ENCODE measurements at regions not wholly inside any gene's neighbourhood (a gene's known extent, or its start where the extent isn't known, plus 50 kb on each side); places are given as distances from the start of the nearest gene placed in this dataset.

GRCh38 chr6:102474041-102474807, 1080.7 kb downstream of the GRIK2 start:
- no peak for DNase-seq

GRCh38 chr6:102458990-102459389, 1065.5 kb downstream of the GRIK2 start:
- no peak for DNase-seq

GRCh38 chr6:102438171-102438570, 1044.7 kb downstream of the GRIK2 start:
- DNase-seq, result no peak

- DNase-seq, result no peak
Observed at GRCh38 chr6:102417368-102417998, 1024.0 kb downstream of the GRIK2 start.

DNA sequence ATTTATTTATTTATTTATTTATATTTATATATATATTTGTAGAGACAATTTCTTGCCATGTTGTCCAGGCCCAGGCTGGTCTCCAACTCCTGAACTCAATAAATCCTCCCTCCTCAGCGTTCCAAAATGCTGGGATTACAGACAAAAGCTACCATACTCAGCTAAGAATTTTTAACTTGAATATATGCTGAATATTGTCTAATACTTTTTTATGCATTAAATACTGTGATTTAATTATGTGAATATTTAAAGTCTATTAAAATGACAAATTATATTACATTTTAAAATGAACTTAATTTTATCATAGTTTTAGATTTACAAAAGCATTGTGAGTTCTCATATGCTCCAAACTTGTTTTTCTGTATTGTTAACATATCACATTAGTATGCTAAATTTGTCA, 1022.4 kb downstream of the GRIK2 start:
- DNase-seq, result no peak

GRCh38 chr6:102411796-102412195, 1018.3 kb downstream of the GRIK2 start:
- DNase-seq, result no peak

- DNase-seq, result no peak
Observed at GRCh38 chr6:102407886-102408741, 1014.6 kb downstream of the GRIK2 start.

DNA sequence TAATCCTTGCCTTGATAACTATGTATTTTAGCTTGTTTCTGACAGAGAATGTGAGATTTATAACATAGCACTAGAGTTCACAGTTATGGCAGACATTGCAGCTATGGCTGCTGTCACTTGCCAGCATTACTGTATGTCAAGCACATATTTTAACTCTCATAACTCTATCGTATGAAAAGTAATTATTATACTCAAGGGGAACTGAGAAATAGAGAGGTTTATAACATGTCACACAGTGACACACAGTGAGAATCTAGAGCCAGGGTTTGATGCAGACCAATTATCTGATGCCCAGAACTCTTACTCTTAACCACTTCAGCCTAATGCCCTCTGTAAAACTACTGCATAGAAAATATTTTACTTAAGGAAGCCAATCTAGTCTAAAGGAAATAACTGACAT, 1012.4 kb downstream of the GRIK2 start:
- DNase-seq, result no peak

GRCh38 chr6:102402635-102403329, 1009.3 kb downstream of the GRIK2 start:
- no peak for DNase-seq

DNA sequence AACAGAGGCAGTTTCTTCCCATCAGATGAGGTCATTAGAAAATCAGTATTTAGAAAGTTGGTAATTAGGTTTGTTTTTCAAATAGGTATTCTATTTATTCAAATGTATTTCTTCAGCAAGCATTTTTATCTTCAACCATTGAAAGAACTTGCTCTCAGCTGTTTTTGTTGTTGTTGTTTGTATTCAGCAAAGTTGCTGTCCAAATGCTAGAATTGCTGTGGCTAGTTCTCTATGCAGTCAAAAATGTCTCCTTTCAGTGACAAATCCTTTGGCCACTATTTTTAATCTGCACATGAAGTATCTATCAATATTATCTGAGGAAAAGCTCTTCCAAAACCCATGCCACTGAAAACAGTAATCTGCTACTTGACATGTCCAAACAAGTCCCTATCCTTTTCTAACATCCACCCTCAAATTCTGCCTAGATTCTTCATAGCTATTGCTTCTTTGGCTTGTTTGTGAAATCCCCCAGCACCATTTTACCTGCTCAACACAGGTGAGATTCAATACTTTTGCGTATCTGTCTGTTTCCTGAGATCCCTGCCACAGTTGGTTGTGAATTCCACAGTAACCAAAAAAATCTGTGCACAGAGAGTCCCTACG, 1005.4 kb downstream of the GRIK2 start:
- DNase-seq, result no peak

- DNase-seq, result no peak
Observed at GRCh38 chr6:102390541-102390940, 997.0 kb downstream of the GRIK2 start.

GRCh38 chr6:102389994-102390393, 996.5 kb downstream of the GRIK2 start:
- no peak for DNase-seq

- DNase-seq, result no peak
Observed at GRCh38 chr6:102387326-102388033, 994.0 kb downstream of the GRIK2 start.

GRCh38 chr6:102381203-102381602, 987.7 kb downstream of the GRIK2 start:
- DNase-seq, result no peak

- DNase-seq, result no peak
Observed at GRCh38 chr6:102356170-102356569, 962.7 kb downstream of the GRIK2 start.

DNA sequence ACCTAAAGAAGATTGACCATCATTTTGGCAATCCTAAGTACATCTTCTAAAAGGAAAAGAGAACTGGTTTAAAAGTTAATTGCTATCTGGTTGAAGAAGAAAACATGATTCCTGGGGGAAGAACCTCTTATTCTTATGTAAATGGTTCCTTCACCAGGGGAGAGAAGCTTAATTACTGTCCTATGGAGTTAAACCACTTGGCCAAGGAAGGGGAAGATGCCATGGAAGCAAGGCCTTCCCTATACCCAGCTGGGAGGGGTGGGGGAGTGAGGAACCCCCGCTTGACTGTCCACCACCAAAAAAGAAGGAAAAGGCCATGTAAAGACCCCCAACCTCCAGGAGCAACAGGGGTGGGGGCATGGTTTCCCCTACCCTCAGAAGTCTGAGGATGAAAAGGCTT, 962.1 kb downstream of the GRIK2 start:
- DNase-seq, result no peak

DNA sequence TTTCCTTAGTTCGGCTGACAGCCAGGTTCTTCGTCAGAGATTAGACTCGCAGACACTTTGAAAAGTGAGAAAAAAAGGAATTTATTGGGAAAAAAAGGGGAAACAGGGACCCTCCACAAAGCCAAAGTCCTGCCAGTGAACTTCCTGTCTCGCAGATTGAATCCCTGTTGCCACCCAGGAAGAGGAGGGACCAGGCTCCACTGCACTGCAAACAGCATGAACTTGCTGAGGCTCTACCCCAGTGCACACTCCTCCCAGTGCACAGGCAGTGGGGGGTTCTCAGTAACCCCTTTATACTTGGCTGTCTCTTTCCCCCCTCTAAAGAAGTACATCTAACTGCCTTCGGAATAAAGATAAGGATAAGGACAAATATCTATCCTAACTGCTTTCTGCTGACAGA, 959.0 kb downstream of the GRIK2 start:
- no peak for DNase-seq

GRCh38 chr6:102344769-102345168, 951.3 kb downstream of the GRIK2 start:
- DNase-seq, result no peak

- no peak for DNase-seq
Observed at GRCh38 chr6:102340311-102340710, 946.8 kb downstream of the GRIK2 start.

DNA sequence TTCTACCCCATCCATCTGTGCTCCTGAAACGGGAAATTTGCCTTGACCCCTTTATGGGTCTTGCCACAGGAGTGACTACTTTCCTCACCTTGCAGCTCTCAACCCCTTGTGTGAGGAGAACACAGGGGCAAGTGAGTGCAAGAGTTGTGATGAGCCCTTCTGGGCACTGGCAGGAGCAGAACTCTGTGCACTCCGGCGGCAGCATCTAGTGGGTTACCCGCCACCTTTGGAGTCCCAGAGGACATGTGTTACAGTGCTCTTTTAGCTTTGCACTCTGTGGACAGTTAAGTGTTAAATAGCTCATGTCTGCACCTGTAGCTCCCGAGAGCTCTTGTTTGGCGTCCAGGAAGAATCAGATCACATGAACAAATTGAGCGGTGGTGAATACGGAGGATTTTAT, 940.2 kb downstream of the GRIK2 start:
- no peak for DNase-seq

- no peak for DNase-seq
Observed at GRCh38 chr6:102327697-102328225, 934.3 kb downstream of the GRIK2 start.

- DNase-seq, result no peak
Observed at GRCh38 chr6:102313699-102314098, 920.2 kb downstream of the GRIK2 start.

Measured in activated CD4-positive, CD25-positive, alpha-beta regulatory T cell treated with anti-CD3 and anti-CD28 coated beads, Interleukin-2, amount 50 U/mL, for 72 hours (primary cell).